ENCODE measurements at regions not wholly inside any gene's neighbourhood (a gene's known extent, or its start where the extent isn't known, plus 50 kb on each side); places are given as distances from the start of the nearest gene placed in this dataset.
A peak's percentile ranks its signal among the peaks of the same experiment; 100 is the strongest.
"Not testable (repeated sequence)": the region's sequence is repeated elsewhere in the genome, so short reads cannot be mapped to it uniquely, and the experiment has no call there.

DNA sequence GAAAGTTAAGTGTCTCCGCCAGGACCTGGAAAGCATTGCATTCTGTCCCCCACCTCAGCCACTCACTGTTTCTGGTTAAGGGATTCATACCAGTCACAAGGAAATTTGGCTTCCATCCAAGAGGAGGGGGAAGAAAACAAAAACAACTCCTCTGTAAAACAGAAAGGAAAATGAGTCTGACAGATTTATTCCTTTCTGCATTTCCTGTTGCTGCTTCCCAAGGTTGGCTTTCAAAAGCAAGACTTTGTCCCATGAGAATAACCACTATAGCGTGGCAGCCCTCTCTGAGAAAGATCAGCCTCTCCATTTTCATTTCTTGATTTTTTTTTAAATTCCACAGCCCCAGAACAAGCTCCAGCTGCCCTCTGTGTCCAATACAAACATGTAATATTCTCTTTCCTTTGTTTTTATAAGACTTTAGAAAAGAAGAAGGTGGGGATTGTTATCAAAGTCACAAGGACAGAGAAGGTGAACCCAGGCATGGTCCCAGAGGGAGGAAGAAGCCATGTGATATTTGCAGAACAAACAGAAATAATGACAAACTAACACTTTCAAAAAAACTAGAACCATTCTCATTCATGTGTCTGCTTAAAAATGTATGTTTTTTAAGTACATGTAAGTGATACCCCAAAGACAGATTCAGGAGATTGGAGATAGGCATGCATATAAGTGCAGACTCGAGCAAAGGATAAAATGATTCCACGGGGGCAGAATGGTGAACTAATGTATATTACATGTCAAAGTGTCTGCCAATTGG, 90.7 kb upstream of the DCLK2 start:
- DNase-seq, result peak; percentile 25

DNA sequence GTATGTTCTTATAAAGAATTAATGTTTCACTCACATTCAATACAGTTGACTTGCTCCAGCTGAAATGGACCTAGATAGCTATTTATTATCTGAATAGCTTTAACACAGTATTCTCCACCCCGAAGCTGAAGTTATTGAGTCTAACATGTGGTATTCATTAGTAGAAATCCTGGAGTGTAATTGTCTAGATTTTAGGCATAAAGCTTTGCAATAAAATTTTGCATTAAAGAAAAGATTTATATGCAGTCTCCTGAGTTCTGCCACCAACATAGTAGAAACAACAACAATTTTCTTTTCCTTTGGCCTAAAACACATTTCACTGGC, 90.2 kb upstream of the DCLK2 start:
- no peak for DNase-seq

DNA sequence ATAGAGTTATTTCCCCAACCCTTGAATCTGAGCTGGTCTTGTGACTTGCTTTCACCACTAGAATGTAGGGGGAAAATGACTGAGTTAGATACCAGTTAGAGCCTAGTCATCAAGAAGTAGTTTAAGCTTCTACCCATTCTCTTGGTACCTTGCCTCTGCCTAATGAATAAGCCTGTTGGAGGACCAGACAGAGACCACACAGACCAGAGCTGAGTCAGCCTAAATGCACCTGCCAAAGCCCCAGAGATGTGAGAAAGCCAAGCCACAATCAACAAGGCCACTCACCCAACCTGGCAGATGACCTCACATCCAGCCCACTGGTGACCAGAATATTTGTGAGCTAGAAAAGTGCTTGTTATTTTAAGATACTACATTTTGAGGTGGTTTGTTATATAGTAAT, 85.2 kb upstream of the DCLK2 start:
- DNase-seq, result no peak

DNA sequence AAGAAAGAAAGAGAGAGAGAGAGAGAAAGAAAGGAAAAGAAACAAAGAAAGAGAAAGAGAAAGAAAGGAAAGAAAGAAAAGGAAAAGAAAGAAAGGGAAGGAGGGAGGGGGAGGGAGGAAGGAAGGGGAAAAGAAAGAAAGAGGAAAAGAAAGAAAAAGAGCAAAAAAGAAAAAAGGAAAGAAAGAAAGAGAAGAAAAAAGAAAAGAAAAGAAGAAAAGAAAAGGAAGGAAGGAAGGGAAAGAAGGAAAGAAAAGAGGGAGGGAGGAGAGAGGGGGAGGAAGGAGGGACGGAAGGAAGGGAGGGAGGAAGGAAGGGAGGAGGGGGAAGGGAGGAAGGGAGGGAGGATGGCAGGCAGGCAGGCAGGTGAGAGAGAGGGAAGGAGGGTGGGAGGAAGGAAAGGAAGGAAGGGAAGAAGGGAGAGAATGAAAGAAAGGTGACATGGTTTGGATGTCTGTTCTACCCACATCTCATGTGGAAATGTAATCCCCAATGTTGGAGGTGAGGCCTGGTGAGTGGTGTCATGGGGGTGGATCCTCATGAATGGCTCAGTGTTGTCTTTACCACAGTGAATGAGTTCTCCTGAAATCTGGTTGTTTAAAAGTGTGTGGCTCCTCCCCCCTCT, 83.0 kb upstream of the DCLK2 start:
- no peak for DNase-seq

DNA sequence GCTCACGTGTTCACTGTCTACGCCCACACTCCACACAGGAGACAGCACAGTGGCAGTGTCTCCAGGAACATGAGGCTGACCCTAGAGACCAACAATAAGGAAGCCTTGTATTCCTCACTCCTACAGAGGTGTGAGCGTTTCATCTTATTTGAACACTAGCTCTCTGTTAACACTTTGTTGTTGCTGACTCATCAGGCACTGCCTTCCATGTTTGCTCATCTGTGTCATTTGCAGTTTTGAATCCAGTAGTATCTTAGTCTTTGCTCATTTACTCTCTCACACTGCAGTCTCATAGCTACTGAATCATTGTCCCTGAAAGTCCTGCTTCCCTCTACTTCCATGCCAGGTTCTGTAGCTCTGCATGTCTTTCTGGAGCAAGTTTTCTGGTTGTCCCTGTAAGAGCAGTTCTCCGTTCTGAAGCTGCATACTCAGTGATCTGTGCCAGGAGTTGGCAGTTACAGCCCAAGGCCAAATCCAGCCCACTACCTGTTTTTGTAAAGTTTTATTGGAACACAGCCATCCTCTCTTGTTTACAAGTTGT, 80.3 kb upstream of the DCLK2 start:
- no peak for DNase-seq

DNA sequence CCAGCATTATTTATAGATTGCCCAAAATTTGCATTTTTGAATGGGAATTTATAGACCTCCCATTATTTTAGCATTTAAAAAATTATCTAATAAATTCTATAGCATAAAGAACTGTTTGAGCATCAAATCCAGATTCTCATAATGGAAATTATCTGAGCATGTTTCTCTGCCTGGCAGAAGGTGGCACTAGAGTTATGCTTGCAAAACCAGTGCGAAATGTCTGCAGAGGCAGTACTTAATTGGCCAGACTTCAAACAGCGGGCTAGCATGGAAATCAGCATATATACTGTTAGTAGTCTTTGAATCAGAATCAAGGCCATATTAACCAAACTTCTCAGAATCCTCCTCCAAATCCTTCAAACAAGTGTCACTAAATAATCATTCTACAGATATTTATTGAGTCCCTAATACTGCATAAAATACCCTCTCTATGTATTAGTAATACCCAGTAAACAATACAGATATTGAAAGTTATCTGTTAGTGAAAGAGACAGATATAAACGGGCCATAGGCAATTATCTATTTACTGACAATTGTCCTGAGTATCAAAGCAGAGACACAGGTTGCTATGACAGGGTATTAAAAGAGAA, 78.7 kb upstream of the DCLK2 start:
- DNase-seq, result peak; percentile 59

DNA sequence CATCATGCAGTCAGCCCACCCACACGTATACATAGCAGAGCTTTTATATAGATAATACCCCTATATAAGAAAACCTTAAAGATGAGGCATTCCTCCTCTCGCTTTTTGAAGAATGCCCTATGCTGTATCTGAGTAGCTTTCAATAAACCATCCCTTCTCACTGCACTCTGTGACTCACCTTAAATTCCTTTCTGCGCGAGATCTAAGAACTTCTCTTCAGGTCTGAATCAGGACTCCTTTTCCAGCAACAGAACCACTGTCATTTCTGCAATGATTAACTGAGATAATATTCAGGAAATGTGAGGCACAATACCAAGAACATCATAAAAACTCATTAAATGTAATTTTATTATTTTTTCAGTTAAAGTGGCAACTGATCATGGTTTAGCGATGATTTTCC, 76.4 kb upstream of the DCLK2 start:
- DNase-seq, result no peak

DNA sequence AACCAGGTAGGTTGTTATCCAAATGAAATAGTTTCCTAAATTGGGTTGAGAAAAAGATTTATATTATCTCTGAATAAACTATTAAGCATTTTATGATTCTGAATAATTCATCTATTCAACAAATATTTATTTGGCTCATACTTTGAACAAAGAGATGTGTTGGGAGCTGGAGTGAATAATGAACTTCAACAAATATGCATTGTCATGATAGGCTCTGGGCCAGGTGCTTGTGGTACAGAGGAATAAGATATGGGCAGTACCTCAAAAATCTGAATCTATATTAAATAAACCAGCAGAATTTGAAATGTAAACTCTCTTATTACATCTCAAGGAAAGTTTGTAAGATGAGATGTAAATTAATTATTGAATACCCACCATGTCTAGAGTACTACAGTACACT, 75.7 kb upstream of the DCLK2 start:
- DNase-seq, result no peak

DNA sequence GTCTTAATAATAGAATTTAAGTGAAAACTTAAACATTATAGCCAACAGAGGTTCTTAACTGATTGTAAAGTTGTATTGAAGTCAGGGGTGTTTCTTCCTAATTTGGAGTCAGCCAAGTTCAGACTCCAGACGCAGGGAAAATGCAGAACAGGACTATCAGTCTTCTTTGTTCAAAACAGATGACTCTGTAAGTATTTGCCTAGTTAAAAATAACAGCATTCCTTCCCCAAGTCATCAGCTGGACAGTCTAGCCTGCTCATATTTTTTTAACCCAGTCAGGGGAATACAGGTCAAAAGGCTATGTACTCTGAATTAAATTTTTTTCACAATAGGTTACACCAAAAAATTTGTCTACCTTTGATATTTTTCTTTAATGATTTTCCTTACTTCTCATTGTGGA, 73.8 kb upstream of the DCLK2 start:
- no peak for DNase-seq

DNA sequence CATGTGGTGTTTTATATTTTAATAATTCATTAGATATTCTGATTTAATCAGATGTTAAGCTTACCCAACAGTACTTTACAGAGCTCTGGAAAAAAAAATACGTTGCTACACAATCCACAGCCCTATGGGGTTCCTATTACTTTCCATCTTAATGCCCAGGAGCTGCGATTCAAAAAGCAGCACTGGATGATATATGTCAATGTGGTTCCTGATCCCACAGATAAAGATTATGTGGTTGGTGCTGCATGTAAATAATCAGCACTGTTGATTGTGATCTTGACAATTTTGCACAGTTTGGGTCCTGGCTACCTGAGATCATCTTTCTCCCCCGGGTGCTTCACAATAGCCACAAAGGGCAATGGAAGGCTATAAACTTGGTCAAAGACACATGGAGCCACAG, 72.7 kb upstream of the DCLK2 start:
- no peak for DNase-seq

DNA sequence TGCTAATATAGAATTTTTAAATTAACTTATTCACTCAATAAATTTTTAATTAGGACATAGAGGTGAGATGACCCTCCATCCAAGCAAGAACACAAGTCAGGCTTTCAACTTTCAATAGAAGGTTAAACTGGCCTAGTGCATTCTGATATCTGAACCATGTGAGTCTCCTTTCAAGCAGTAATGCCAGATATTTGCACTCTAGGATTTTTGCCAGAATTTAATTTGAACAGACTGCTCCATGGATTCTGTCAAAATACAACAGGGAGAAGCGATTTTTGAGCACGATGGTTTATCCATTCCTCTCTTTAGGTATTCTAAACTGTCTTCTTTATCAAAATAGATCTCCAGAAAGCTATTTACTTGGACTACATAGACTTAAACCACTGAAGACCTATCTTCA, 72.0 kb upstream of the DCLK2 start:
- DNase-seq, result no peak

DNA sequence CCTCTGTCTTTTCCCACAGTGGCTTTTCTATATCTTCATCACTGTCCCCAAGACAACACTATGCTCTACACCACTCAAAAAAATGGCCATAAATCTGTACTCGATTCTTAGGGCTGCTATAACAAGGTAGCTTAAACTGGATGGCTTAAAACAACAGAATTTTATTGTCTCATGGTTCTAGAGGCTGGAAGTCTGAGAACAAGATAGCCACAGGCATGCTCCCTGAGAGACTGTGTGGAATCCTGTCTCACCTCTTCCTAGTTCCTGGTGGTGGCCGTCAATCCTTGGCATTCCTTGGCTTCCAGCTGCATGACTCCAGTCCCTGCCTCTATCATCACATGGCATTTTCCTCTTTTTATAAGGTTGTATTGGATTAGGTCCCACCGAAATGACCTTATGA, 70.7 kb upstream of the DCLK2 start:
- DNase-seq, result no peak

DNA sequence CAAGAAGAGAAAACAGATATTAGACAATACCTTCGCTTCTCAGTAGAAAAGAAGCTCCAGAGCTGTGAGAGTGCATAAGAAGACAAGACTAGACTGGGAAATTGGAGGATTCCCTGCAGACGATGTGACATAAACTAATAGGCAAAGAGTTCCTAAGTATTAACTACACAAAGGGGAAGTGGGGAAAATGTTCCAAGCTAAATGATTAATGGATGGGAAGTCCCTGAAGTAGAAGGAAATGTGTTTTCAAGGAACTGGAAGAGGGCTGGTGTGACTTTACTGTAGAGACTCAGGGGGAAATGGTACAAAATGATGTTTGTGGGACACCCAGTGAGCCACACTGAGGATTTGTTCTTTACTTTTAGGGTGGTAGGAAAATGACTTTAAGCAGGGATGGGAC, 69.7 kb upstream of the DCLK2 start:
- no peak for DNase-seq

DNA sequence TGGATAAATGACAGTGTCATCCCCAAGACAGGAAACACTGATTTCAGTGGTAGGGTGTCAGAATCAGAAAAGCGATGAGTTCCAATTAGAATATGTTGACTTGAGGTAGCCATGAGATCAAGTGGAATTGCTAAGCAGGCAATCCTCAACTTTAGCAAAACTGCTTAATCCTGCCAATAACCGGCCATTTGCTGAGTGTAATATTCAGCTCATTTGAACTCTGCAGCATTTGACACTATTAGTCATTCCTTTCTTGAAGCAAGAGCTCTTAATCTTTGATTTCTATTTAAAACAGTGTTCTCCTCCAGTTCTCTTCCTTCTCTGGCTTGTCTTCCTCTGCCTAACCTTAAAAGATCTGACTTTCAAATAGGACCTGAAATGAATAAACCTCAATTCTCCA, 68.7 kb upstream of the DCLK2 start:
- no peak for DNase-seq

DNA sequence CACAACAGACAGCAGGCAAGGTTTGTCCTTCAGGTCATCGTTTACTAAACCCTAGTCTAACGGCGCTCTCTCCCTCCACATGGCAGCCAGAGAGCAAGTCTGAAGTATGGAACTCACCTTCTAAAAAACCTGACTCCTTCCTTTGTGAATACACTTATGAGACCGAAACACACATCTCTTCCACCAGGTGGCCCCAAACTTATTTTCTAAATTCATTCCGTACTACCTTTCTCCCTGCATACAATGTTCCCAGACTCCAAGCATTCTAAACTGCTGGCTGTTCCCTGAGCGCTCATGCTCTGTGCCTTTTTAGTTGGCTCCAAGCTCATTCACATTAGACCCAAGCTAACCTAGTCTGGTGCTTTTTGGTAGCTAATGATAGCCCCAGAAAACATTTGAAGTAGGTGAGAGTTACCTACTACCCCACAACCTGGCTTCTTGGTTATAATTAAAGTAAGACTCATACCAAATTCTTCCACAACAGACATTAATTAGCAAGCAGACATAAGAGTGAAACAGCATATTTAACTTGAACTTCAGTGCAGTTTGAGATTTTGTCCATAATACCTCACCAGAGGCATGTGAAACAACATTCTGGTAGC, 67.6 kb upstream of the DCLK2 start:
- DNase-seq, result peak; percentile 33

DNA sequence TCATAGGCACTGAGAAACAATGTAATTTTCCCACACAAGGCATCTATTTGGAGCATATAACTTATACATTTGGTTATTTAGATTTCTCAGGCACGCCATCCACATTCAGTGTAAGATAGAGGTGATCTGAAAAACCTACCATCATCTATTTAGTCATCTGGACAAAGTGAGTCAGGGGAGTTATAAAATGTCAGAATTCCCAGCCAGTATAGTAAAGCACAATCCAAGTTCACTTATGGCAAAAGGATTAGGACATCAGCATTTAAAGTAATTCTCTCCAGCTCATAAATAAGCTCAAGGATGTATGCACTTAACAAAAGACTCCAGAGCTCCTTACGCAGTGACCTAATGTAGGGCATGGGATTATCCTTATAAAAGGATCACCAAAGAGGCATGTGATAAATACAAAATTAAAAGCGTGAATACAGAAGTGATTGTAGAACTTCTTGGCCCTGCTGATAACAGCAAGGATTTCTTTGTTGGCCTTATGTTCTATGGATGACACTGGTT, 65.3 kb upstream of the DCLK2 start:
- no peak for DNase-seq

DNA sequence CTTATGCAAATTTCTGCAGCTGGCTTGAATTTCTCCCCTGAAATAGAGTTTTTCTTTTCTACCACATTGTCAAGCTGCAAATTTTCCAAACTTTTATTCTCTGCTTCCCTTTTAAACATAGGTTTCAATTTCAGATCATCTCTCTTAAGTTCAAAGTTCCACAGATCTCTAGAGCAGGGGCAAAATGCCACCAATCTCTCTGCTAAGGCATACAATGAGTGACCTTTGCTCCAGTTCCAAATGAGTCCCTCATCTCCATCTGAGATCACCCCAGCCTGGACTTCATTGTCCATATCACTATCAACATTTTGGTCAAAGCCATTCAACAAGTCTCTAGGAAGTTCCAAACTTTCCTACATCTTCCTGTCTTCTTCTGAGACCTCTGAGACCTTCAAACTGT, 62.3 kb upstream of the DCLK2 start:
- DNase-seq, result not testable (repeated sequence)

DNA sequence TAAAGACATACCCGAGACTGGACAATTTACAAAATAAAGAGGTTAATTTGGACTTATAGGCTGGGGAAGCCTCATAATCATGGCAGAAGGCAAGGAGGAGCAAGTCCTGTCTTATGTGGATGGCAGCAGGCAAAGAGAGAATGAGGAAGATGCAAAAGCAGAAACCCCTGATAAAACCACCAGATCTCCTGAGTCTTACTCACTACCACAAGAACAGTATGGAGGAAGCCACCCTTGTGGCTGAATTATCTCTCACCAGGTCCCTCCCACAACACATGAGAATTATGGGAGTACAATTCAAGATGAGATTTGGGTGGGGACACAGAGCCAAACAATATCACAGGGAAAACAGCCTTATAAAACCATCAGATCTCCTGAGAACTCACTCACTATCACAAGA, 61.6 kb upstream of the DCLK2 start:
- DNase-seq, result not testable (repeated sequence)

DNA sequence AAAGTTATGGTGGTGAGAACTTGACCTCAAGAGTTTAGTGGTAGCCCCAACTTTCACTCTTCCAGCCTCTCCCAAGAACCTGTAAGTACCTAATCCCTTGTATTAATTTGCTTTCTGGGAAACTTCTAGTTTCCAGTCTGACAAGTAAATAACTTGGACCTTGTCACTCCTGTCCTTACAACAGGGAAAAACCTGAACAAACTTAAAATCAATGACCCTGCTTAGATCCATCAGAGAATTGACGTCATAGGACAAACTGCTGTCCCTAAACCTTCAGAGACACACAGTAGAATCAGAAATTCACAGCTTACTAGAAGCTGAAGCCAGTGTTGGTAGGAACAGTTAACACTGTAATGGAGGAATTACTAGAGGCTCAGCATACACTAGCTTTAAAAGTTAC, 60.0 kb upstream of the DCLK2 start:
- no peak for DNase-seq

DNA sequence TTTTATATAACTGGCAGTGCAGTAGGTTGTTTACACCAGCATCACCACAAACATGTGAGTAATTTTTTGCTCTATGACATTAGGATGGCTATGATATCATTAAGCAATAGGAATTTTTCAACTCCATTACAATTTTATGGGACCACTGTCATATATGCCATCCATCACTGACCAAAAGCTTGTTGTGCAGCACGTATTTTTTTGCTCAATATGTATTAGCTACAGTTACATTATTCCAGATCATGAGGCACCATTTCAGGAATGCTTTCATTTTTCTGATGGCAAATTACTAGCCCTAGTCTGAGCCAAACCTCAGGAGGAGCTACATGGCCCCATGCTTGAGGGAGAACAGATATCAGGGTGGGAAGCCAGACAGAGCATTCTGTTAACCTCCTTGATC, 56.8 kb upstream of the DCLK2 start:
- DNase-seq, result no peak

DNA sequence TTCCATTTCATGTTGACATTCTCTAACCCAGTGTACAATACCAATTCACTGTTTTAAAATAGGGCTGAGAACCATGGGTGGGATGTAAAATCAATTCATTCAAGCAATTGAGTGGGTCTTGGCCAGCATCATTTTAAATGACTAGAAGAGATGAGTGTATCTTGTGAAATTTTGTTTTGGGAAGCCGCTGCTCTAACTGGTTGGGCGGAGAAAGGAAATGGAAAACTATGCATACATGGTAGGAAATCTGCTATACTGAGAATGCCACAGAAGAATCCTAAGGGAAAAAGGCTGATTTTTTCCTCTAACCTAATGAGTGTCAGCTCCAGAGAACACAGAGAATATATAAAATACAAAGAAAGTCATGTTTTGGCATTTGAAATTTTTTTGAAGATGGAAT, 54.8 kb upstream of the DCLK2 start:
- DNase-seq, result no peak

DNA sequence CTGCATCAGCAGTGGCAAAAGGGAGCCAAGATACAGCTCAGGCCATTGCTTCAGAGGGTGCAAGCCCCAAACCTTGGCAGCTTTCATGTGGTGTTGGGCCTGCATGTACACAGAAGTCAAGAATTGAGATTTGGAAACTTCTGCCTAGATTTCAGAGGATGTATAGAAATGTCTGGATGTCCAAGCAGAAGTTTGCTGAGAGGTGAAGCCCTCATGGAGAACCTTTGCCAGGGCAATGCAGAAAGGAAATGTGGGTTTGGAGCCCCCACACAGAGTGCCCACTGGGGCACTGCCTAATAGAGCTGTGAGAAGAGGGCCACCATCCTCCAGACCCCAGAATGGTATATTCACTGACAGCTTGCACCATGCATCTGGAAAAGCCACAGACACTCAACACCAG, 51.3 kb upstream of the DCLK2 start:
- not testable (repeated sequence) for DNase-seq
